GM12878 (cell line): ENCODE measurements at regions not wholly inside any gene's neighbourhood (a gene's known extent, or its start where the extent isn't known, plus 50 kb on each side); places are given as distances from the start of the nearest gene placed in this dataset.

Experiments used
- ATAC-seq: fragments of 200-7000 bp; cut with Tn5 transposase; 3 replicates; pipeline ENCODE4 v1.9.1; 2020; ENCODE audit warnings: mild to moderate bottlenecking, moderate library complexity
- BruUV-seq: library from RNA; stranded (reverse); fragments of 400-500 nt; replicated peaks from 2 replicates; lab custom pipeline; 2021; lab: Mats Ljungman, UMichigan
- CTCF ChIA-PET: fragments of 300-600 bp; sonication (Branson Sonifier 250); formaldehyde crosslinking; extraction: SDS; loops from one replicate; lab custom pipeline; 2021; ENCODE audit warnings: inconsistent platforms; lab: Yijun Ruan, JAX
- POLR2A ChIA-PET: fragments of 350-600 bp; formaldehyde crosslinking; extraction: SDS; loops from one replicate; lab custom pipeline; 2021; ENCODE audit warnings: inconsistent platforms; lab: Charles Lee
- RAD21 ChIA-PET: fragments of 300-600 bp; sonication (Branson Sonifier 250); formaldehyde crosslinking; loops from one replicate; lab custom pipeline; 2023; ENCODE audit warnings: antibody characterized with exemption; ENCODE audit not compliant: unreplicated experiment; lab: Charles Lee
- SMC1A ChIA-PET: fragments of 300-600 bp; sonication (Branson Sonifier 250); formaldehyde crosslinking; loops from one replicate; lab custom pipeline; 2023; ENCODE audit not compliant: unreplicated experiment, uncharacterized antibody; lab: Charles Lee
- DNase-seq: peaks from one replicate; pipeline ENCODE4 v3.0.0-alpha.2; 2011; ENCODE audit warnings: low read depth, low spot score
- FAIRE-seq: peaks from 3 replicates; lab custom pipeline; 2011; peaks lifted over from hg19 to GRCh38; lab: Jason Lieb, UNC
- H2AFZ ChIP-seq: 2 replicates; pipeline ENCODE4 v1.6.0; 2011; ENCODE audit warnings: low read depth, low read length, control low read depth; ENCODE audit not compliant: control insufficient read depth
- H3K27ac ChIP-seq: 2 replicates; pipeline ENCODE4 v1.5.1; 2011; ENCODE audit warnings: control low read depth; ENCODE audit not compliant: control insufficient read depth, insufficient read depth
- H3K27me3 ChIP-seq, 2 experiments: replicated peaks in 1 of 2; 2 replicates each; pipeline versions ENCODE4 v1.6.0 to v1.6.1; 2011; ENCODE audit warnings: low read length in 1 of 2; ENCODE audit not compliant: control insufficient read depth in 2 of 2, insufficient read depth in 2 of 2
- H3K36me3 ChIP-seq, 2 experiments: 2 replicates each; pipeline ENCODE4 v1.5.1; 2011; ENCODE audit warnings: low read length in 1 of 2; ENCODE audit not compliant: control insufficient read depth in 2 of 2, insufficient read depth in 2 of 2
- H3K4me1 ChIP-seq: 2 replicates; pipeline ENCODE4 v1.6.1; 2011; ENCODE audit warnings: mild to moderate bottlenecking, low read length, moderate library complexity, mixed read lengths; ENCODE audit not compliant: control insufficient read depth, insufficient read depth
- H3K4me2 ChIP-seq: 2 replicates; pipeline ENCODE4 v1.6.0; 2011; ENCODE audit warnings: control low read depth; ENCODE audit not compliant: control insufficient read depth, insufficient read depth
- H3K4me3 ChIP-seq: fragments of 200-600 bp; sonication (generic); 2 replicates; pipeline ENCODE4 v1.5.1; 2016
- H3K79me2 ChIP-seq: 2 replicates; pipeline ENCODE4 v1.6.0; 2011; ENCODE audit warnings: low read length; ENCODE audit not compliant: control insufficient read depth, insufficient read depth
- H3K9ac ChIP-seq: 2 replicates; pipeline ENCODE4 v1.8.0; 2011; ENCODE audit warnings: low read length, control low read depth, mixed read lengths; ENCODE audit not compliant: control insufficient read depth, insufficient read depth
- H3K9me3 ChIP-seq: replicated peaks from 3 replicates; pipeline ENCODE4 v1.5.1; 2011; ENCODE audit warnings: mild to moderate bottlenecking, low read length; ENCODE audit not compliant: control insufficient read depth, insufficient read depth
- H4K20me1 ChIP-seq: 2 replicates; pipeline ENCODE4 v1.6.0; 2011; ENCODE audit not compliant: control insufficient read depth, insufficient read depth
- ATF3 ChIP-seq: IDR thresholded peaks from 2 replicates; pipeline ENCODE4 v1.6.1; 2011; ENCODE audit warnings: low read depth, mild to moderate bottlenecking, low read length, moderate library complexity, borderline replicate concordance; ENCODE audit errors: extremely low read depth
- BACH1 ChIP-seq: fragments of 450-650 bp; IDR thresholded peaks from 2 replicates; pipeline ENCODE4 v1.6.1; 2017; ENCODE audit warnings: mild to moderate bottlenecking, borderline replicate concordance
- BHLHE40 ChIP-seq, 2 experiments: fragments of 450-650 bp in 1 of 2; IDR thresholded peaks; 2 replicates each; pipeline ENCODE4 v1.6.1; 2011 to 2017; ENCODE audit warnings: low read depth in 2 of 2, borderline replicate concordance in 1 of 2, improper control_type of control experiment in 1 of 2, low read length in 1 of 2, mild to moderate bottlenecking in 1 of 2
- BRCA1 ChIP-seq: IDR thresholded peaks from 2 replicates; pipeline ENCODE4 v1.6.1; 2011; ENCODE audit warnings: low read depth, low read length, improper control_type of control experiment
- CEBPB ChIP-seq, 2 experiments: fragments of 150-350 bp in 1 of 2; IDR thresholded peaks; 2 replicates each; pipeline ENCODE4 v1.6.1; 2012 to 2014; ENCODE audit warnings: low read depth in 2 of 2, low read length in 2 of 2, borderline replicate concordance in 1 of 2, inconsistent platforms in 1 of 2
- CHD2 ChIP-seq: IDR thresholded peaks from 2 replicates; pipeline ENCODE4 v1.6.1; 2011; ENCODE audit warnings: low read depth, low read length, improper control_type of control experiment, borderline replicate concordance
- CREB1 ChIP-seq: IDR thresholded peaks from 2 replicates; pipeline ENCODE4 v1.6.1; 2012; ENCODE audit warnings: low read depth, mild to moderate bottlenecking, inconsistent platforms
- DPF2 ChIP-seq: fragments of 450-650 bp; IDR thresholded peaks from 2 replicates; pipeline ENCODE4 v1.6.1; 2017; ENCODE audit warnings: mild to moderate bottlenecking
- EED ChIP-seq: sonication (generic); IDR thresholded peaks from 2 replicates; pipeline ENCODE4 v1.6.1; 2016; ENCODE audit warnings: antibody characterized with exemption, low read depth
- HDGF ChIP-seq: fragments of 450-650 bp; IDR thresholded peaks from 2 replicates; pipeline ENCODE4 v1.6.1; 2016; ENCODE audit warnings: antibody characterized with exemption
- KLF5 ChIP-seq: fragments of 450-650 bp; IDR thresholded peaks from 2 replicates; pipeline ENCODE4 v1.6.1; 2014; ENCODE audit warnings: mild to moderate bottlenecking; ENCODE audit not compliant: partially characterized antibody
- MTA2 ChIP-seq: fragments of 450-650 bp; IDR thresholded peaks from 2 replicates; pipeline ENCODE4 v1.6.1; 2016; ENCODE audit warnings: low read depth, mild to moderate bottlenecking, moderate library complexity
- MXI1 ChIP-seq: fragments of 150-350 bp; IDR thresholded peaks from 2 replicates; pipeline ENCODE4 v1.6.1; 2011; ENCODE audit warnings: low read depth, mild to moderate bottlenecking, inconsistent platforms, low read length, improper control_type of control experiment
- PKNOX1 ChIP-seq: fragments of 450-650 bp; IDR thresholded peaks from 2 replicates; pipeline ENCODE4 v1.6.1; 2016; ENCODE audit warnings: mild to moderate bottlenecking
- POLR2AphosphoS2 ChIP-seq: IDR thresholded peaks from 2 replicates; pipeline ENCODE4 v1.6.1; 2011; ENCODE audit warnings: low read depth, mild to moderate bottlenecking, low read length, improper control_type of control experiment, moderate library complexity
- RAD51 ChIP-seq: fragments of 450-650 bp; IDR thresholded peaks from 2 replicates; pipeline ENCODE4 v1.6.1; 2016; ENCODE audit warnings: moderate library complexity, mild to moderate bottlenecking, inconsistent platforms
- RELB ChIP-seq: fragments of 450-650 bp; IDR thresholded peaks from 2 replicates; pipeline ENCODE4 v1.6.1; 2017; ENCODE audit warnings: low read depth, mild to moderate bottlenecking, moderate library complexity
- SMAD1 ChIP-seq: fragments of 450-650 bp; IDR thresholded peaks from 2 replicates; pipeline ENCODE4 v1.6.1; 2018; ENCODE audit warnings: mild to moderate bottlenecking, low read depth; ENCODE audit not compliant: partially characterized antibody
- SRF ChIP-seq, 2 experiments: IDR thresholded peaks; 2 replicates each; pipeline ENCODE4 v1.6.1; 2011; ENCODE audit warnings: low read depth in 2 of 2, low read length in 2 of 2, mild to moderate bottlenecking in 1 of 2, moderate library complexity in 1 of 2
- TCF12 ChIP-seq: IDR thresholded peaks from 2 replicates; pipeline ENCODE4 v1.6.1; 2011; ENCODE audit warnings: low read depth, mild to moderate bottlenecking, low read length
- TCF7 ChIP-seq: IDR thresholded peaks from 2 replicates; pipeline ENCODE4 v1.6.1; 2014; ENCODE audit warnings: antibody characterized with exemption, borderline replicate concordance
- YY1 ChIP-seq: IDR thresholded peaks from 2 replicates; pipeline ENCODE4 v1.6.1; 2011; ENCODE audit warnings: low read depth, mild to moderate bottlenecking, low read length
- WGBS: methylation state at CpG from one replicate; pipeline ENCODE4 v1.1.6; 2016; ENCODE audit warnings: low lambda C conversion rate; ENCODE audit not compliant: insufficient replicate concordance, insufficient coverage; ENCODE audit errors: missing lambda C conversion rate; 5-methylcytosine and 5-hydroxymethylcytosine counted together
- in situ Hi-C: fragments of 300-500 bp; cut with MboI; formaldehyde crosslinking; loops from 9 replicates; pipeline ENCODE4 v1.14.3; 2018; ENCODE audit warnings: mixed read lengths
- intact Hi-C: fragments of 100-400 bp; cut with micrococcal nuclease; formaldehyde crosslinking; loops from one replicate; pipeline ENCODE4 v1.14.2; 2022; ENCODE audit not compliant: unreplicated experiment

- intact Hi-C loops (no loop called here), in situ Hi-C loops (no loop called here)
- no peak overlapping the region for H3K27ac ChIP-seq
- peak overlapping the region; percentile 87 for H3K4me2 ChIP-seq
- H3K27me3 ChIP-seq: peaks cover 3 to 4% of the 10 kb centered on the region in 2 experiments; a peak in 3 of 4 replicates
- 4% methylated on average over 25 of the region's 25 CpGs for WGBS
- ChIA-PET RAD21 (interaction anchor here (0.7 to 1.6 kb wide), 3 partner anchors 16 to 124 kb away, joined by 4 to 5 read pairs (median 5); no protein-coding TSS in a partner anchor), CTCF (interaction anchor here (0.6 to 1.4 kb wide), 6 partner anchors 16 to 353 kb away, joined by 3 to 8 read pairs (median 4); no protein-coding TSS in a partner anchor), SMC1A (interaction anchor here (0.6 to 1.2 kb wide), 5 partner anchors 8 to 59 kb away, joined by 3 to 4 read pairs (median 3); no protein-coding TSS in a partner anchor), POLR2A (no interaction called here)
- no peaks in the 10 kb centered on the region for H4K20me1 ChIP-seq
- H3K4me3 ChIP-seq: peak overlapping the region; percentile 51
- no peaks in the 10 kb centered on the region; the same call in 2 of the 3 replicates for H3K9me3 ChIP-seq
- H3K79me2 ChIP-seq: no peaks in the 10 kb centered on the region
- H2AFZ ChIP-seq: peak overlapping the region; percentile 3
- no peaks in the 10 kb centered on the region for H3K36me3 ChIP-seq
- no peak overlapping the region for H3K9ac ChIP-seq
- peak; percentile 62 for ATAC-seq
- peaks cover 20% of the 10 kb centered on the region for H3K4me1 ChIP-seq
- FAIRE-seq: peak; percentile 52
- BruUV-seq: no TSS peak
- DNase-seq: peak; percentile 20
- TF ChIP-seq EED: no peak; the same call in 1 of the 2 replicates
- TF ChIP-seq SMAD1: no peak
- TF ChIP-seq MTA2: no peak
- no peak for TF ChIP-seq BRCA1
- peak; percentile 89 for TF ChIP-seq RAD51
- TF ChIP-seq POLR2AphosphoS2: no peak
- no peak for TF ChIP-seq YY1
- no peak for TF ChIP-seq KLF5
- TF ChIP-seq MXI1: no peak
- no peak for TF ChIP-seq CEBPB (IDR thresholded peaks at IDR 0.05; ENCODE audit: borderline replicate concordance in 1 of 2, low read depth in 2 of 2, low read length in 2 of 2)
- TF ChIP-seq RELB: 0 out of 2 replicates have a peak, but pooled peaks have one; percentile 42
- TF ChIP-seq ATF3: no peak
- TF ChIP-seq CHD2: no peak
- no peak for TF ChIP-seq TCF12
- TF ChIP-seq SRF (IDR thresholded peaks at IDR 0.05; ENCODE audit: low read depth in 2 of 2, low read length in 2 of 2): no peak
- no peak for TF ChIP-seq PKNOX1
- TF ChIP-seq BHLHE40 (IDR thresholded peaks at IDR 0.05; ENCODE audit: borderline replicate concordance in 1 of 2, low read depth in 2 of 2, low read length in 1 of 2): peak; percentile 30 to 49; a peak in 2 of 4 replicates
- no peak for TF ChIP-seq BACH1
- no peak for TF ChIP-seq TCF7
- TF ChIP-seq CREB1: no peak
- no peak for TF ChIP-seq DPF2
- TF ChIP-seq HDGF: no peak
Measured at GRCh38 chr22:25419247-25420113, 145.0 kb upstream of the GRK3 start.
